IgD-negative memory B cell (primary cell): ENCODE measurements at regions not wholly inside any gene's neighbourhood (a gene's known extent, or its start where the extent isn't known, plus 50 kb on each side); places are given as distances from the start of the nearest gene placed in this dataset.
"Not testable (repeated sequence)": the region's sequence is repeated elsewhere in the genome, so short reads cannot be mapped to it uniquely, and the experiment has no call there.

Experiments
- H3K27ac Mint-ChIP-seq, 3 donors: one replicate each; pipeline ENCODE4 v1.8.0; 2020 to 2022; ENCODE audit warnings: mild to moderate bottlenecking in 3 of 3, mixed read lengths in 3 of 3, moderate library complexity in 1 of 3
- H3K27me3 Mint-ChIP-seq: one replicate; pipeline ENCODE4 v1.8.0; 2021; ENCODE audit warnings: mixed read lengths
- H3K36me3 Mint-ChIP-seq: one replicate; pipeline ENCODE4 v1.8.0; 2020; ENCODE audit warnings: mild to moderate bottlenecking, mixed read lengths
- H3K4me1 Mint-ChIP-seq, 3 donors: one replicate each; pipeline ENCODE4 v1.8.0; 2020 to 2022; ENCODE audit warnings: mixed read lengths in 3 of 3, mild to moderate bottlenecking in 1 of 3
- H3K4me3 Mint-ChIP-seq, 4 donors: one replicate each; pipeline ENCODE4 v1.8.0; 2020 to 2022; ENCODE audit warnings: mild to moderate bottlenecking in 4 of 4, mixed read lengths in 4 of 4, moderate library complexity in 3 of 4
- H3K9me3 Mint-ChIP-seq, 3 donors: one replicate each; pipeline ENCODE4 v1.8.0; 2020 to 2021; ENCODE audit warnings: mixed read lengths in 3 of 3, mild to moderate bottlenecking in 1 of 3

GRCh38 chr20:30164389-30164788 lies 1093.1 kb upstream of the DEFB115 start:
- H3K27me3 Mint-ChIP-seq, H3K27ac Mint-ChIP-seq, H3K4me1 Mint-ChIP-seq, H3K4me3 Mint-ChIP-seq, H3K9me3 Mint-ChIP-seq, H3K36me3 Mint-ChIP-seq: not testable (repeated sequence)

DNA sequence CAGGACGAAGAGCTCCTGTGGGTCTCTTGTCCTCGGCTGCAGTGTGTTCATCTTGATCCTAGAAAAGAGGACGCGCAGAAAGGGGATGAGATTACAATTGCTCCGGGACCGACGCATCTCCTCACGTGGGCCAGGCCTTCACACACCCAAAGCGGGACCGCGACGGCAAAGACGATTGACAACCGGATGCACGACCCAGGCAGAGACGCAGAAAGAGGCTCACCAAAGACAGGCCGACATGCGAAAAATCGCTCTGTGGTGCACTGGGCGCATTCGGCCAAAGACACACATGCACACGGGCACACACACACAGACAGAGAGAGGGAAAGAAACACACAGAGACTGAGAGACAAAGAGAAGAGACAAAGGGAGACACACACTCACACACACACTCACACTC lies 1089.9 kb upstream of the DEFB115 start:
- Mint-ChIP-seq H3K27me3 (no peaks in the 10 kb centered on the region), H3K9me3 (no peaks in the 10 kb centered on the region), H3K4me3 (peak overlapping the region in 1 of 4 donors; percentile 68), H3K27ac (peak overlapping the region in 1 of 3 donors; percentile 84), H3K36me3 (peaks cover 2% of the 10 kb centered on the region), H3K4me1 (no peaks in the 10 kb centered on the region)

- Mint-ChIP-seq H3K4me3 (no peak overlapping the region), H3K4me1 (no peaks in the 10 kb centered on the region), H3K27me3 (no peaks in the 10 kb centered on the region), H3K36me3 (peaks cover 2% of the 10 kb centered on the region), H3K9me3 (peaks cover 0 to under 1% (median 0%) of the 10 kb centered on the region in 3 donors), H3K27ac (no peak overlapping the region)
Observed at GRCh38 chr20:30168025-30168799, 1089.3 kb upstream of the DEFB115 start.

DNA sequence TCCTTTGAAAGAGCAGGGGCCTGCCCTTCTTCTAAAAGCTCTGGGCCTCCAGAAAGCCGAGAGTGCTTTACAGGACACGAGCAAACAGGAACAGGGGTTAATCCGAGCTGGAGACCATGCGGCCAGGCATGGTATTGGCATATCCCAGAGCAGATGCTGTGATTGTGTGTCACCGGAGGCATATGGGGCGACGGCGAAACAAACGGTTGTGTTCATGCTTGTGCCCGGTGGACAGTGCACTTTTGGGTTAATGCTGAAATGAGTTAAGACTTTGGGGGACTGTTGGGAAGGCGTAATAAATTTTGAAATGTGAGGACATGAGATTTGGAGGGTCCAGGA lies 1088.7 kb upstream of the DEFB115 start:
- H3K9me3 Mint-ChIP-seq, result peaks cover 0 to 1% (median 0%) of the 10 kb centered on the region in 3 donors
- H3K27ac Mint-ChIP-seq, result no peak overlapping the region
- H3K4me3 Mint-ChIP-seq, result peak overlapping the region in 1 of 4 donors; percentile 6
- H3K36me3 Mint-ChIP-seq, result peaks cover 2% of the 10 kb centered on the region
- no peaks in the 10 kb centered on the region for H3K4me1 Mint-ChIP-seq
- H3K27me3 Mint-ChIP-seq, result no peaks in the 10 kb centered on the region

DNA sequence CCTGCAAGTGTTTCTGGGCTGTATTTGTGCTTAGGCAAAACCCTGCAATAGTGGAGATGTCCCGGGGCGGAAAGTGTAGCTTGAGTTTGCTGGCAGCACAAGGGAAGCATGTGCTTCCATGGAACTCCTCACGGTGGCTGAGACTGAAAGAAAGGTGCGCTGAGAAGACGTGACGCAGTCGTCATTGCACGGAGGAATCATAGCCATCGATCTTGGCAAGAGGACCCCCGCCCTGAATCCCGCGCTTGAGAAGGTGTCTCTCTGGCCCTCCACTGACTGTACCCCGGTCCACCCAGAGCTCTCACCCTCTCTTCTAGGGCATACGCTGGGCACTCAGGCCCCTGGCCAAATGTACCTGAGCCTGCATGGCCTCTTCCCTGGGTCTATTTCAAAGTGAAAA lies 1081.8 kb upstream of the DEFB115 start:
- Mint-ChIP-seq H3K27ac (no peak overlapping the region), H3K36me3 (peaks cover 1% of the 10 kb centered on the region), H3K27me3 (no peaks in the 10 kb centered on the region), H3K9me3 (peaks cover 0 to 3% (median 1%) of the 10 kb centered on the region in 3 donors), H3K4me3 (no peak overlapping the region), H3K4me1 (peaks cover 0 to 2% (median 0%) of the 10 kb centered on the region in 3 donors)

DNA sequence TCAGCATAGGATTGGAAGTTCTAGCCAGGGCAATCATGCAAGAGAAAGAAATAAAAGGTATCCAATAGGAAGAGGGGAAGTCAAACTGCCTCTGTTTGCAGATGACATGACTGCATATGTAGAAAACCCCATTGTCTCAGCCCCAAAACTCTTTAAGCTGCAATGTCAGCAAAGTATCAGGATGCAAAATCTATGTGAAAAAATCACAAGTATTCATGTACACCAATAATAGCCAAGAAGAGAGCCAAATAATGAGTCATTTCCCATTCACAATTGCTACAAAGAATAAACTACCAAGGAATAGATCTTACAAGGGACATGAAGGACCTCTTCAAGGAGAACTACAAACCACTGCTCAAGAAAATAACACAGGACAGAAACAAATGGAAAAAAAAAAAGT lies 1074.3 kb upstream of the DEFB115 start:
- H3K9me3 Mint-ChIP-seq, H3K4me3 Mint-ChIP-seq, H3K36me3 Mint-ChIP-seq, H3K27me3 Mint-ChIP-seq, H3K4me1 Mint-ChIP-seq, H3K27ac Mint-ChIP-seq: not testable (repeated sequence)

GRCh38 chr20:30191785-30192184 lies 1065.7 kb upstream of the DEFB115 start:
- H3K27ac Mint-ChIP-seq, H3K36me3 Mint-ChIP-seq, H3K9me3 Mint-ChIP-seq, H3K27me3 Mint-ChIP-seq, H3K4me1 Mint-ChIP-seq, H3K4me3 Mint-ChIP-seq: not testable (repeated sequence)

DNA sequence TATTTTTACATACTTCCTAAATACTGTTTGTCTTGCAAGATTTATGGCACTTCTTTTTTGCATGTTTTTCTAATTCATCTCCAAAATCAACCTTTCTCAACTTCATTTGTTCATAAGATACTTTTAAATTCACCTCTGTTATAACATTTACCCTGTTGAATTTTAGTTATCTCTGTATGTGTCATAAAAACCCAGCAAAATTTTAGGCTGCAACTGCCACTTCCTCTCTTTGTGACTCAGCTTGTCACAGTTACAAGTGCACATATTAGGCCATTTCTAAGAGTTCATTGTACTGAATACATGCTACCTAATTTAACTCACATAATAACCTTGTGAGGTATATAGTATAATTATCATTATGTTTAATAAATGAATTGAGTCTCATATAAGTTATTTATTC lies 1023.0 kb upstream of the DEFB115 start:
- not testable (repeated sequence) for H3K4me1 Mint-ChIP-seq, H3K4me3 Mint-ChIP-seq, H3K36me3 Mint-ChIP-seq, H3K27me3 Mint-ChIP-seq, H3K9me3 Mint-ChIP-seq, H3K27ac Mint-ChIP-seq

- H3K4me1 Mint-ChIP-seq, H3K4me3 Mint-ChIP-seq, H3K27ac Mint-ChIP-seq, H3K27me3 Mint-ChIP-seq, H3K36me3 Mint-ChIP-seq, H3K9me3 Mint-ChIP-seq: not testable (repeated sequence)
Observed at GRCh38 chr20:30275073-30275472, 982.4 kb upstream of the DEFB115 start.

GRCh38 chr20:30281584-30282197 lies 975.8 kb upstream of the DEFB115 start:
- Mint-ChIP-seq H3K4me1 (peaks cover 0 to 3% (median 0%) of the 10 kb centered on the region in 3 donors), H3K9me3 (peaks cover 0 to 8% (median 0%) of the 10 kb centered on the region in 3 donors), H3K27ac (no peak overlapping the region), H3K27me3 (no peaks in the 10 kb centered on the region), H3K36me3 (no peaks in the 10 kb centered on the region), H3K4me3 (no peak overlapping the region)

DNA sequence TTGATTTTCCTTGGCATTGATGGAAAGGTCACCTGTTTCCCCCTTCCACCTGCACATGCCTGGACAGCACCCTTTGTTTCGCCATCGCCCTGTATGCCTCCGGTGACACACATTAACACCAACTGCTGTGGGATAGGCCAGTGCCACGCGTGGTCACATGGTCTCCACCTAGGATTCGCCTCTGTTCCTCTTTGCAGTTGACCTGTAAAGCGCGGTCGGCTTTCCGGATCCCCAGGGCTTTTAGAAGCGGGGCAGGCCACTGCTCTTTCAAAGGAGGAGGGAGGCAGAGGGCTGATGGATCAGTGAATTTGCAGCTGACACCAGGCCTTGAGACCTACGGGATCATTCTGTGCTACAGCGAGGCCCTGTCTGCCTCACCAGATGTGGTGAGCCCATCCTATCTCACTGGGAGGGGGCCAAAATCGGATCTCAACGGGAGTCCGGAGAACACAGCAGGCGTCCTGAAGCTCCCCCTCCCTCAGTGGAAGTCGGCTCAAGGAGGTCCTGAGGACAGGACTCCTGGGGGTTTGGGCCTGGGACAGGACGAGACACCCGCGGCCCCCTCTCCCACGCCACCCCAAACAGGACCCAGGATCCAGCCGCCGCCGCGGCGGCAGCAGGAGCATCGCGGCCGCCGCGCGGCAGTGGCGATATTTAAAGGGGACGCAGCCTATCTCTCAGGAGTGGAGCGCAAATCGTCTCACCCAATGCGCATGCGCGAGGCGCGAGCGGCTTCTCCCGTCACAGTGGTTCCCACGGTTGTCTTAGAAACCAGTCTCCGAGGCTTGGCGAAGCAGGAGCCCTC lies 973.8 kb upstream of the DEFB115 start:
- Mint-ChIP-seq H3K27ac (peak overlapping the region in 2 of 3 donors; percentile 67 to 84), H3K4me3 (peak overlapping the region in 3 of 4 donors; percentile 67 to 92 (median 73))
- H3K9me3 Mint-ChIP-seq, H3K36me3 Mint-ChIP-seq, H3K27me3 Mint-ChIP-seq, H3K4me1 Mint-ChIP-seq: not testable (repeated sequence)

DNA sequence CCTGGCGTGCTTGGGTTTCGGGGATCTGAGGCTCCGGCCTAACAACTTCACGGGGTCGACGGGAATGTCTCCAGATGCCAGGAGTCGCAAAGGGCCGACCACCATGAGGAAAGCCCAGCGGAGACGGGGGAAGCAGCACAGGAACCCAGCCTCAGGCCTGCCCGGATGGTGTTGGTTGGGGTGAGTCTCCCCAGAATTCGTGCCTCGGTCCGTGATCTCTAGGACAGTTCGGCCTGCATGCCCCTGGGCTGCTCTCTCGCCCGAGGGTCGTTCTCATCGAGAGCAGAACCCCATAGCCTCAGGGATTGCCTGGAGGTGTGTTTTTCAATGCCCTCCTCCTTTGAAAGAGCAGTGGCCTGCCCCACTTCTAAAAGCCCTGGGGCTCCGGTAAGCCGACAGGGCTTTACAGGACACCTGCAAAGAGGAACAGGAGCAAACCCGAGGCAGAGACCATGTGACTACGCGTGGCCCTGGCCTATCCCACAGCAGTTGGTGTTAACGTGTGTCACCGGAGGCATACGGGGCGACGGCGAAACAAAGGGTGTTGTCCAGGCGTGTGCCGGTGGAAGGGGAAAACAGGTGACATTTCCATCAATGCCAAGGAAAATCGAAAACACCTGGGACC lies 973.1 kb upstream of the DEFB115 start:
- H3K4me1 Mint-ChIP-seq, result peaks cover 0 to 10% (median 8%) of the 10 kb centered on the region in 3 donors
- H3K36me3 Mint-ChIP-seq, result no peaks in the 10 kb centered on the region
- peak overlapping the region in 3 of 4 donors; percentile 67 to 92 (median 73) for H3K4me3 Mint-ChIP-seq
- H3K27ac Mint-ChIP-seq, result peak overlapping the region in 2 of 3 donors; percentile 67 to 84
- H3K9me3 Mint-ChIP-seq, result peaks cover 0 to 8% (median 0%) of the 10 kb centered on the region in 3 donors
- no peaks in the 10 kb centered on the region for H3K27me3 Mint-ChIP-seq

GRCh38 chr20:30285677-30286076 lies 971.8 kb upstream of the DEFB115 start:
- no peaks in the 10 kb centered on the region for H3K36me3 Mint-ChIP-seq
- H3K27ac Mint-ChIP-seq, result no peak overlapping the region
- no peaks in the 10 kb centered on the region for H3K27me3 Mint-ChIP-seq
- peaks cover 0 to 11% (median 8%) of the 10 kb centered on the region in 3 donors for H3K4me1 Mint-ChIP-seq
- peaks cover 0 to 8% (median 0%) of the 10 kb centered on the region in 3 donors for H3K9me3 Mint-ChIP-seq
- no peak overlapping the region for H3K4me3 Mint-ChIP-seq

- Mint-ChIP-seq H3K4me3 (peak overlapping the region in 1 of 4 donors; percentile 16), H3K27me3 (no peaks in the 10 kb centered on the region), H3K4me1 (peaks cover 0 to 15% (median 10%) of the 10 kb centered on the region in 3 donors), H3K27ac (no peak overlapping the region), H3K9me3 (peaks cover 0 to 12% (median 0%) of the 10 kb centered on the region in 3 donors), H3K36me3 (no peaks in the 10 kb centered on the region)
Observed at GRCh38 chr20:30286157-30286556, 971.3 kb upstream of the DEFB115 start.

GRCh38 chr20:30287459-30287858 lies 970.0 kb upstream of the DEFB115 start:
- not testable (repeated sequence) for H3K36me3 Mint-ChIP-seq, H3K27me3 Mint-ChIP-seq, H3K4me3 Mint-ChIP-seq, H3K9me3 Mint-ChIP-seq
- H3K4me1 Mint-ChIP-seq, result peaks cover 0 to 15% (median 10%) of the 10 kb centered on the region in 3 donors
- peak overlapping the region in 1 of 3 donors; percentile 52 for H3K27ac Mint-ChIP-seq
